CD4-positive, alpha-beta T cell (primary cell): ENCODE measurements at regions not wholly inside any gene's neighbourhood (a gene's known extent, or its start where the extent isn't known, plus 50 kb on each side); places are given as distances from the start of the nearest gene placed in this dataset.

Experiments
- ATAC-seq: fragments of 200-7000 bp; cut with Tn5 transposase; one replicate; pipeline ENCODE4 v1.10.0; 2022; ENCODE audit warnings: mild to moderate bottlenecking; ENCODE audit not compliant: poor library complexity
- CTCF ChIA-PET: fragments of 350-600 bp; sonication (Branson Sonifier 250); formaldehyde crosslinking; loops from one replicate; lab custom pipeline; 2021; ENCODE audit warnings: antibody characterized with exemption, inconsistent platforms; lab: Charles Lee
- POLR2A ChIA-PET: fragments of 350-600 bp; sonication (Branson Sonifier 250); formaldehyde crosslinking; loops from one replicate; lab custom pipeline; 2021; ENCODE audit warnings: antibody characterized with exemption, inconsistent platforms; lab: Charles Lee
- DNase-seq, 14 experiments: peaks; one replicate each; pipeline ENCODE4 v3.0.0-alpha.2; 2013 to 2020; ENCODE audit warnings: mixed read lengths in 2 of 14
- H3K27ac ChIP-seq, 2 donors: one replicate each; pipeline versions ENCODE4 v1.5.1 to v1.7.0; 2013; ENCODE audit warnings: low read length in 2 of 2, low read depth in 1 of 2, mild to moderate bottlenecking in 1 of 2
- H3K27me3 ChIP-seq, 2 experiments: 1 replicate in 1 of 2; 2 replicates in 1 of 2; pipeline versions ENCODE4 v1.6.1 to v1.7.0; 2013; ENCODE audit warnings: low read length in 2 of 2, control low read depth in 1 of 2, mild to moderate bottlenecking in 1 of 2, moderate library complexity in 1 of 2; ENCODE audit not compliant: insufficient read depth in 2 of 2, control insufficient read depth in 1 of 2
- H3K36me3 ChIP-seq: one replicate; pipeline ENCODE4 v1.6.1; 2013; ENCODE audit warnings: low read length, control low read depth; ENCODE audit not compliant: insufficient read depth
- H3K4me1 ChIP-seq: one replicate; pipeline ENCODE4 v1.6.1; 2013; ENCODE audit warnings: low read length, control low read depth; ENCODE audit not compliant: insufficient read depth
- H3K4me3 ChIP-seq: one replicate; pipeline ENCODE4 v1.5.1; 2013; ENCODE audit warnings: mild to moderate bottlenecking, low read length, moderate library complexity
- H3K9me3 ChIP-seq, 2 experiments: 1 replicate in 1 of 2; 2 replicates in 1 of 2; pipeline versions ENCODE4 v1.6.1 to v1.7.0; 2013; ENCODE audit warnings: low read length in 2 of 2, mild to moderate bottlenecking in 2 of 2, control low read depth in 1 of 2, moderate library complexity in 1 of 2; ENCODE audit not compliant: control insufficient read depth in 1 of 2, insufficient read depth in 1 of 2
- H3K27ac Mint-ChIP-seq: one replicate; pipeline ENCODE4 v1.8.0; 2020; ENCODE audit warnings: mixed read lengths
- H3K27me3 Mint-ChIP-seq: one replicate; pipeline ENCODE4 v1.8.0; 2021; ENCODE audit warnings: mixed read lengths
- H3K36me3 Mint-ChIP-seq: one replicate; pipeline ENCODE4 v1.8.0; 2021; ENCODE audit warnings: low read depth, mixed read lengths
- H3K4me1 Mint-ChIP-seq: one replicate; pipeline ENCODE4 v1.8.0; 2021; ENCODE audit warnings: low read depth, mixed read lengths
- H3K4me3 Mint-ChIP-seq: one replicate; pipeline ENCODE4 v1.8.0; 2020; ENCODE audit warnings: mild to moderate bottlenecking, mixed read lengths
- H3K9me3 Mint-ChIP-seq: one replicate; pipeline ENCODE4 v1.8.0; 2020; ENCODE audit warnings: mixed read lengths
- CTCF ChIP-seq: fragments of 200-600 bp; IDR thresholded peaks from one replicate; pipeline ENCODE4 v1.8.0; 2022; ENCODE audit warnings: antibody characterized with exemption, mild to moderate bottlenecking
- intact Hi-C, 2 experiments: fragments of 100-400 bp; cut with DNase I in 1 of 2; cut with micrococcal nuclease in 1 of 2; formaldehyde crosslinking; loops; one replicate each; pipeline versions ENCODE4 v1.15.1 to v1.9.0; 2023 to 2025; cut with DNase I, micrococcal nuclease

- Histone ChIP-seq H3K4me3 (no peak overlapping the region), H3K27me3 (no peaks in the 10 kb centered on the region), H3K4me1 (no peaks in the 10 kb centered on the region), H3K36me3 (no peaks in the 10 kb centered on the region), H3K27ac (no peak overlapping the region), H3K9me3 (no peaks in the 10 kb centered on the region)
- ChIA-PET CTCF (no interaction called here), POLR2A (no interaction called here)
- DNase-seq (no peak), ATAC-seq (no peak)
- intact Hi-C loops: no loop called here
- Mint-ChIP-seq H3K36me3 (no peaks in the 10 kb centered on the region), H3K9me3 (peaks cover 7% of the 10 kb centered on the region), H3K27me3 (no peaks in the 10 kb centered on the region), H3K4me3 (no peak overlapping the region), H3K4me1 (no peaks in the 10 kb centered on the region), H3K27ac (no peak overlapping the region)
- TF ChIP-seq CTCF: no peak
These were observed 942.6 kb upstream of the SPRY2 start for GRCh38 chr13:81283561-81283960.

GRCh38 chr13:81283062-81283461 is 942.1 kb upstream of the SPRY2 start:
- DNase-seq: no peak
- Histone ChIP-seq H3K9me3 (no peaks in the 10 kb centered on the region), H3K27ac (no peak overlapping the region), H3K36me3 (no peaks in the 10 kb centered on the region), H3K4me3 (no peak overlapping the region), H3K4me1 (no peaks in the 10 kb centered on the region), H3K27me3 (no peaks in the 10 kb centered on the region)
- H3K4me1 Mint-ChIP-seq: no peaks in the 10 kb centered on the region
- no peaks in the 10 kb centered on the region for H3K27me3 Mint-ChIP-seq
- H3K27ac Mint-ChIP-seq: no peak overlapping the region
- no peaks in the 10 kb centered on the region for H3K36me3 Mint-ChIP-seq
- H3K9me3 Mint-ChIP-seq: peaks cover 8% of the 10 kb centered on the region
- intact Hi-C loops: no loop called here
- POLR2A ChIA-PET: no interaction called here
- no peak overlapping the region for H3K4me3 Mint-ChIP-seq
- TF ChIP-seq CTCF: no peak
- CTCF ChIA-PET: no interaction called here
- ATAC-seq: no peak

- ChIA-PET CTCF (no interaction called here), POLR2A (no interaction called here)
- Histone ChIP-seq H3K4me1 (no peaks in the 10 kb centered on the region), H3K36me3 (no peaks in the 10 kb centered on the region), H3K9me3 (peaks cover 5% of the 10 kb centered on the region in 2 experiments), H3K27me3 (no peaks in the 10 kb centered on the region), H3K27ac (no peak overlapping the region), H3K4me3 (no peak overlapping the region)
- TF ChIP-seq CTCF: no peak
- Mint-ChIP-seq H3K4me3 (no peak overlapping the region), H3K36me3 (no peaks in the 10 kb centered on the region), H3K27ac (no peak overlapping the region), H3K27me3 (no peaks in the 10 kb centered on the region), H3K4me1 (no peaks in the 10 kb centered on the region), H3K9me3 (peaks cover 26% of the 10 kb centered on the region)
- intact Hi-C loops: no loop called here
- no peak for DNase-seq
- no peak for ATAC-seq
These were observed 934.8 kb upstream of the SPRY2 start for GRCh38 chr13:81275666-81276258.
